HEK293 (cell line): ENCODE measurements at regions not wholly inside any gene's neighbourhood (a gene's known extent, or its start where the extent isn't known, plus 50 kb on each side); places are given as distances from the start of the nearest gene placed in this dataset.
A peak's percentile ranks its signal among the peaks of the same experiment; 100 is the strongest.

Experiments used
- CTCF ChIA-PET: fragments of 350-600 bp; formaldehyde crosslinking; extraction: SDS; loops from one replicate; lab custom pipeline; 2021; ENCODE audit warnings: antibody characterized with exemption; lab: Yijun Ruan, JAX
- POLR2A ChIA-PET: fragments of 300-600 bp; formaldehyde crosslinking; extraction: SDS; loops from one replicate; lab custom pipeline; 2020; ENCODE audit warnings: antibody characterized with exemption, inconsistent platforms; lab: Yijun Ruan, JAX
- H3K27ac ChIP-seq: fragments of 200-500 bp; sonication (Bioruptor generic); 2 replicates; pipeline ENCODE4 v1.5.1; 2014; ENCODE audit warnings: low read depth, low read length, control low read depth, inconsistent platforms; ENCODE audit errors: extremely low read depth
- H3K36me3 ChIP-seq, 2 experiments: fragments of 200-500 bp in 1 of 2; sonication (Bioruptor generic) in 1 of 2; 1 replicate in 1 of 2; 2 replicates in 1 of 2; pipeline ENCODE4 v1.5.1; 2014 to 2017; ENCODE audit warnings: inconsistent platforms in 2 of 2, low read length in 2 of 2; ENCODE audit not compliant: control insufficient read depth in 2 of 2, insufficient read depth in 1 of 2
- H3K4me1 ChIP-seq: fragments of 200-500 bp; sonication (Bioruptor generic); 2 replicates; pipeline ENCODE4 v1.5.1; 2014; ENCODE audit warnings: mild to moderate bottlenecking, low read length, inconsistent platforms; ENCODE audit not compliant: control insufficient read depth, insufficient read depth
- H3K4me3 ChIP-seq: 2 replicates; pipeline ENCODE4 v1.5.1; 2011; ENCODE audit warnings: low read depth, mild to moderate bottlenecking, control low read depth, low read length, moderate library complexity
- H3K9me3 ChIP-seq: fragments of 200-500 bp; sonication (Bioruptor generic); 2 replicates; pipeline ENCODE4 v1.5.1; 2014; ENCODE audit warnings: low read depth, low read length, inconsistent platforms; ENCODE audit not compliant: control insufficient read depth, insufficient read depth
- HOXA7 ChIP-seq: sonication (generic); formaldehyde crosslinking; IDR thresholded peaks from 2 replicates; pipeline ENCODE4 v1.8.1; 2022; ENCODE audit warnings: missing genetic modification reagents, borderline replicate concordance
- KLF8 ChIP-seq: fragments of 450-650 bp; formaldehyde crosslinking; IDR thresholded peaks from 2 replicates; pipeline ENCODE4 v1.5.1; 2016; ENCODE audit warnings: missing biosample characterization, missing genetic modification characterization
- REPIN1 ChIP-seq: fragments of 450-650 bp; formaldehyde crosslinking; IDR thresholded peaks from 2 replicates; pipeline ENCODE4 v1.5.1; 2017; ENCODE audit warnings: missing biosample characterization, missing genetic modification characterization, low read depth
- SETDB1 ChIP-seq: IDR thresholded peaks from one replicate; pipeline ENCODE4 v1.6.1; 2017; ENCODE audit warnings: mild to moderate bottlenecking, low read length, moderate library complexity, mixed read lengths; ENCODE audit not compliant: insufficient read length
- TRIM28 ChIP-seq: IDR thresholded peaks from 2 replicates; pipeline ENCODE4 v1.6.1; 2011; ENCODE audit warnings: low read length, control low read depth, borderline replicate concordance
- ZNF114 ChIP-seq: fragments of 450-650 bp; formaldehyde crosslinking; IDR thresholded peaks from 2 replicates; pipeline ENCODE4 v1.5.0; 2017; ENCODE audit warnings: missing biosample characterization, missing genetic modification characterization
- ZNF169 ChIP-seq: fragments of 450-650 bp; formaldehyde crosslinking; IDR thresholded peaks from 2 replicates; pipeline ENCODE4 v1.5.1; 2016; ENCODE audit warnings: missing biosample characterization, missing genetic modification characterization
- ZNF19 ChIP-seq: fragments of 450-650 bp; formaldehyde crosslinking; IDR thresholded peaks from 2 replicates; pipeline ENCODE4; 2016; ENCODE audit warnings: missing biosample characterization, missing genetic modification characterization, low read depth
- ZNF214 ChIP-seq: fragments of 450-650 bp; formaldehyde crosslinking; IDR thresholded peaks from 2 replicates; pipeline ENCODE4 v1.5.1; 2017; ENCODE audit warnings: missing biosample characterization, mild to moderate bottlenecking, missing genetic modification characterization, borderline replicate concordance
- ZNF223 ChIP-seq: fragments of 450-650 bp; formaldehyde crosslinking; IDR thresholded peaks from 2 replicates; pipeline ENCODE4 v1.5.1; 2016; ENCODE audit warnings: missing biosample characterization, missing genetic modification characterization
- ZNF248 ChIP-seq: fragments of 450-650 bp; formaldehyde crosslinking; IDR thresholded peaks from 2 replicates; pipeline ENCODE4 v1.5.1; 2017; ENCODE audit warnings: missing biosample characterization, missing genetic modification characterization
- ZNF274 ChIP-seq, 2 experiments: fragments of 200-500 bp in 1 of 2; fragments of 450-650 bp in 1 of 2; sonication (Bioruptor generic) in 1 of 2; formaldehyde crosslinking in 1 of 2; IDR thresholded peaks; 2 replicates each; pipeline versions ENCODE4 v1.5.1 to v1.6.1; 2014 to 2016; ENCODE audit warnings: borderline replicate concordance in 1 of 2, inconsistent platforms in 1 of 2, low read length in 1 of 2, missing biosample characterization in 1 of 2, missing genetic modification characterization in 1 of 2
- ZNF302 ChIP-seq: fragments of 450-650 bp; formaldehyde crosslinking; IDR thresholded peaks from 2 replicates; pipeline ENCODE4 v1.5.1; 2016; ENCODE audit warnings: missing biosample characterization, missing genetic modification characterization, low read depth
- ZNF366 ChIP-seq: fragments of 450-650 bp; formaldehyde crosslinking; conservative IDR thresholded peaks from 2 replicates; pipeline ENCODE4 v1.5.1; 2016; ENCODE audit warnings: missing biosample characterization, missing genetic modification characterization
- ZNF529 ChIP-seq: fragments of 450-650 bp; formaldehyde crosslinking; IDR thresholded peaks from 2 replicates; pipeline ENCODE4 v1.5.1; 2017; ENCODE audit warnings: missing genetic modification characterization, missing biosample characterization; ENCODE audit not compliant: insufficient replicate concordance
- ZNF629 ChIP-seq: fragments of 450-650 bp; formaldehyde crosslinking; IDR thresholded peaks from 2 replicates; pipeline ENCODE4 v1.5.1; 2017; ENCODE audit warnings: missing biosample characterization, missing genetic modification characterization
- ZNF664 ChIP-seq: fragments of 450-650 bp; formaldehyde crosslinking; IDR thresholded peaks from 2 replicates; pipeline ENCODE4 v1.5.1; 2016; ENCODE audit warnings: missing biosample characterization, missing genetic modification characterization
- ZNF677 ChIP-seq: fragments of 450-650 bp; IDR thresholded peaks from 2 replicates; pipeline ENCODE4 v1.5.0; 2018; ENCODE audit warnings: missing biosample characterization, mild to moderate bottlenecking, missing genetic modification characterization, moderate library complexity
- ZNF785 ChIP-seq: fragments of 450-650 bp; formaldehyde crosslinking; IDR thresholded peaks from 2 replicates; pipeline ENCODE4 v1.5.1; 2016; ENCODE audit warnings: missing biosample characterization, missing genetic modification characterization
- TF ChIP-seq, protein P1 (sequence below): fragments of 450-650 bp; formaldehyde crosslinking; conservative IDR thresholded peaks from 2 replicates; pipeline ENCODE4 v1.5.1; 2016; ENCODE audit warnings: low read depth, missing biosample characterization, missing genetic modification characterization
- TF ChIP-seq, protein P2 (sequence below): fragments of 450-650 bp; formaldehyde crosslinking; IDR thresholded peaks from 2 replicates; pipeline ENCODE4 v1.5.0; 2017; ENCODE audit warnings: missing biosample characterization, missing genetic modification characterization, borderline replicate concordance
- TF ChIP-seq, protein P3 (sequence below): fragments of 450-650 bp; formaldehyde crosslinking; IDR thresholded peaks from 2 replicates; pipeline ENCODE4 v1.5.1; 2016; ENCODE audit warnings: missing biosample characterization, missing genetic modification characterization
- TF ChIP-seq, protein P4 (sequence below): fragments of 450-650 bp; formaldehyde crosslinking; conservative IDR thresholded peaks from 2 replicates; pipeline ENCODE4 v1.5.1; 2016; ENCODE audit warnings: low read depth, missing biosample characterization, missing genetic modification characterization
- TF ChIP-seq, protein P5 (sequence below): fragments of 450-650 bp; formaldehyde crosslinking; IDR thresholded peaks from 2 replicates; pipeline ENCODE4 v1.5.1; 2016; ENCODE audit warnings: missing biosample characterization, missing genetic modification characterization

DNA sequence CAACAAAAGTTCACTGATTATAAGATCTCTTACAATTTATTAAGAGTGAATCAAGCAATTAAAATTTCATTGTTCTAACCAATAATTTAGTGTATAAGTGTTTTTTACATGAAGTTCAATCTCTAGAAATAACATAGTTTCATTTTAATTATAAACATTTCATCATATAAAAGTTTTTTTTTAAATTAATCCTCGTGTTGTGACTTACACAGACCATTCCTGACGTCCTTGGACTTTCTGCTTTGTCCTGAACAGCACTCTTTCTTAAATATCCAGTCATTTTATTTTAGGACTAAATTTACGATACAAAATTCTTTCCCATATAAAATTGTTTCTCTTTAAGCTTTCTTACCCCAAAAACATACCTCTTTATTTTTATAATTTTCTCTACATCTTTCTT is 841.7 kb upstream of the POU3F4 start:
- TF ChIP-seq ZNF223 (tag by site-specific recombination) (no peak), HOXA7 (no peak), ZNF664 (tag by site-specific recombination) (no peak), ZNF366 (tag by site-specific recombination) (no peak), ZNF214 (tag by site-specific recombination) (peak; percentile 15; the same call in 1 of the 2 replicates), ZNF529 (tag by site-specific recombination) (peak; percentile 71), KLF8 (tag by site-specific recombination) (no peak), SETDB1 (peak; percentile 93), ZNF248 (tag by site-specific recombination) (no peak), ZNF785 (tag by site-specific recombination) (no peak), ZNF114 (tag by site-specific recombination) (no peak), ZNF629 (tag by site-specific recombination) (no peak), ZNF274 (IDR thresholded peaks at IDR 0.05; ENCODE audit: low read length) (no peak), ZNF274 (tag by site-specific recombination; IDR thresholded peaks at IDR 0.05; ENCODE audit: borderline replicate concordance) (no peak), ZNF302 (tag by site-specific recombination) (no peak), ZNF169 (no peak), ZNF19 (no peak), REPIN1 (tag by site-specific recombination) (no peak), ZNF677 (tag by site-specific recombination) (no peak), TRIM28 (peak; percentile 38; the same call in 1 of the 2 replicates)
- TF ChIP-seq, protein P1, sequence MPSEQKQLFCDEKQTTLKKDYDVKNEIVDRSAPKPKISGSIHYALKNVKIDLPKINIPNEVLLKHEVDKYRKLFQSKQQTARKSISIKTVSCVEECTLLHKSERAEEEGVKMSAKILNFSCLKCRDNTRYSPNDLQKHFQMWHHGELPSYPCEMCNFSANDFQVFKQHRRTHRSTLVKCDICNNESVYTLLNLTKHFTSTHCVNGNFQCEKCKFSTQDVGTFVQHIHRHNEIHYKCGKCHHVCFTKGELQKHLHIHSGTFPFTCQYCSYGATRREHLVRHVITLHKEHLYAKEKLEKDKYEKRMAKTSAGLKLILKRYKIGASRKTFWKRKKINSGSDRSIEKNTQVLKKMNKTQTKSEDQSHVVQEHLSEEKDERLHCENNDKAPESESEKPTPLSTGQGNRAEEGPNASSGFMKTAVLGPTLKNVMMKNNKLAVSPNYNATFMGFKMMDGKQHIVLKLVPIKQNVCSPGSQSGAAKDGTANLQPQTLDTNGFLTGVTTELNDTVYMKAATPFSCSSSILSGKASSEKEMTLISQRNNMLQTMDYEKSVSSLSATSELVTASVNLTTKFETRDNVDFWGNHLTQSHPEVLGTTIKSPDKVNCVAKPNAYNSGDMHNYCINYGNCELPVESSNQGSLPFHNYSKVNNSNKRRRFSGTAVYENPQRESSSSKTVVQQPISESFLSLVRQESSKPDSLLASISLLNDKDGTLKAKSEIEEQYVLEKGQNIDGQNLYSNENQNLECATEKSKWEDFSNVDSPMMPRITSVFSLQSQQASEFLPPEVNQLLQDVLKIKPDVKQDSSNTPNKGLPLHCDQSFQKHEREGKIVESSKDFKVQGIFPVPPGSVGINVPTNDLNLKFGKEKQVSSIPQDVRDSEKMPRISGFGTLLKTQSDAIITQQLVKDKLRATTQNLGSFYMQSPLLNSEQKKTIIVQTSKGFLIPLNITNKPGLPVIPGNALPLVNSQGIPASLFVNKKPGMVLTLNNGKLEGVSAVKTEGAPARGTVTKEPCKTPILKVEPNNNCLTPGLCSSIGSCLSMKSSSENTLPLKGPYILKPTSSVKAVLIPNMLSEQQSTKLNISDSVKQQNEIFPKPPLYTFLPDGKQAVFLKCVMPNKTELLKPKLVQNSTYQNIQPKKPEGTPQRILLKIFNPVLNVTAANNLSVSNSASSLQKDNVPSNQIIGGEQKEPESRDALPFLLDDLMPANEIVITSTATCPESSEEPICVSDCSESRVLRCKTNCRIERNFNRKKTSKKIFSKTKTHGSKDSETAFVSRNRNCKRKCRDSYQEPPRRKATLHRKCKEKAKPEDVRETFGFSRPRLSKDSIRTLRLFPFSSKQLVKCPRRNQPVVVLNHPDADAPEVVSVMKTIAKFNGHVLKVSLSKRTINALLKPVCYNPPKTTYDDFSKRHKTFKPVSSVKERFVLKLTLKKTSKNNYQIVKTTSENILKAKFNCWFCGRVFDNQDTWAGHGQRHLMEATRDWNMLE (tag by site-specific recombination): no peak
- TF ChIP-seq, protein P2, sequence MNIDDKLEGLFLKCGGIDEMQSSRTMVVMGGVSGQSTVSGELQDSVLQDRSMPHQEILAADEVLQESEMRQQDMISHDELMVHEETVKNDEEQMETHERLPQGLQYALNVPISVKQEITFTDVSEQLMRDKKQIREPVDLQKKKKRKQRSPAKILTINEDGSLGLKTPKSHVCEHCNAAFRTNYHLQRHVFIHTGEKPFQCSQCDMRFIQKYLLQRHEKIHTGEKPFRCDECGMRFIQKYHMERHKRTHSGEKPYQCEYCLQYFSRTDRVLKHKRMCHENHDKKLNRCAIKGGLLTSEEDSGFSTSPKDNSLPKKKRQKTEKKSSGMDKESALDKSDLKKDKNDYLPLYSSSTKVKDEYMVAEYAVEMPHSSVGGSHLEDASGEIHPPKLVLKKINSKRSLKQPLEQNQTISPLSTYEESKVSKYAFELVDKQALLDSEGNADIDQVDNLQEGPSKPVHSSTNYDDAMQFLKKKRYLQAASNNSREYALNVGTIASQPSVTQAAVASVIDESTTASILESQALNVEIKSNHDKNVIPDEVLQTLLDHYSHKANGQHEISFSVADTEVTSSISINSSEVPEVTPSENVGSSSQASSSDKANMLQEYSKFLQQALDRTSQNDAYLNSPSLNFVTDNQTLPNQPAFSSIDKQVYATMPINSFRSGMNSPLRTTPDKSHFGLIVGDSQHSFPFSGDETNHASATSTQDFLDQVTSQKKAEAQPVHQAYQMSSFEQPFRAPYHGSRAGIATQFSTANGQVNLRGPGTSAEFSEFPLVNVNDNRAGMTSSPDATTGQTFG (tag by site-specific recombination): no peak
- TF ChIP-seq, protein P3, sequence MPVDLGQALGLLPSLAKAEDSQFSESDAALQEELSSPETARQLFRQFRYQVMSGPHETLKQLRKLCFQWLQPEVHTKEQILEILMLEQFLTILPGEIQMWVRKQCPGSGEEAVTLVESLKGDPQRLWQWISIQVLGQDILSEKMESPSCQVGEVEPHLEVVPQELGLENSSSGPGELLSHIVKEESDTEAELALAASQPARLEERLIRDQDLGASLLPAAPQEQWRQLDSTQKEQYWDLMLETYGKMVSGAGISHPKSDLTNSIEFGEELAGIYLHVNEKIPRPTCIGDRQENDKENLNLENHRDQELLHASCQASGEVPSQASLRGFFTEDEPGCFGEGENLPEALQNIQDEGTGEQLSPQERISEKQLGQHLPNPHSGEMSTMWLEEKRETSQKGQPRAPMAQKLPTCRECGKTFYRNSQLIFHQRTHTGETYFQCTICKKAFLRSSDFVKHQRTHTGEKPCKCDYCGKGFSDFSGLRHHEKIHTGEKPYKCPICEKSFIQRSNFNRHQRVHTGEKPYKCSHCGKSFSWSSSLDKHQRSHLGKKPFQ (tag by site-specific recombination): no peak
- TF ChIP-seq, protein P4, sequence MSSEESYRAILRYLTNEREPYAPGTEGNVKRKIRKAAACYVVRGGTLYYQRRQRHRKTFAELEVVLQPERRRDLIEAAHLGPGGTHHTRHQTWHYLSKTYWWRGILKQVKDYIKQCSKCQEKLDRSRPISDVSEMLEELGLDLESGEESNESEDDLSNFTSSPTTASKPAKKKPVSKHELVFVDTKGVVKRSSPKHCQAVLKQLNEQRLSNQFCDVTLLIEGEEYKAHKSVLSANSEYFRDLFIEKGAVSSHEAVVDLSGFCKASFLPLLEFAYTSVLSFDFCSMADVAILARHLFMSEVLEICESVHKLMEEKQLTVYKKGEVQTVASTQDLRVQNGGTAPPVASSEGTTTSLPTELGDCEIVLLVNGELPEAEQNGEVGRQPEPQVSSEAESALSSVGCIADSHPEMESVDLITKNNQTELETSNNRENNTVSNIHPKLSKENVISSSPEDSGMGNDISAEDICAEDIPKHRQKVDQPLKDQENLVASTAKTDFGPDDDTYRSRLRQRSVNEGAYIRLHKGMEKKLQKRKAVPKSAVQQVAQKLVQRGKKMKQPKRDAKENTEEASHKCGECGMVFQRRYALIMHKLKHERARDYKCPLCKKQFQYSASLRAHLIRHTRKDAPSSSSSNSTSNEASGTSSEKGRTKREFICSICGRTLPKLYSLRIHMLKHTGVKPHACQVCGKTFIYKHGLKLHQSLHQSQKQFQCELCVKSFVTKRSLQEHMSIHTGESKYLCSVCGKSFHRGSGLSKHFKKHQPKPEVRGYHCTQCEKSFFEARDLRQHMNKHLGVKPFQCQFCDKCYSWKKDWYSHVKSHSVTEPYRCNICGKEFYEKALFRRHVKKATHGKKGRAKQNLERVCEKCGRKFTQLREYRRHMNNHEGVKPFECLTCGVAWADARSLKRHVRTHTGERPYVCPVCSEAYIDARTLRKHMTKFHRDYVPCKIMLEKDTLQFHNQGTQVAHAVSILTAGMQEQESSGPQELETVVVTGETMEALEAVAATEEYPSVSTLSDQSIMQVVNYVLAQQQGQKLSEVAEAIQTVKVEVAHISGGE (tag by site-specific recombination): no peak
- TF ChIP-seq, protein P5, sequence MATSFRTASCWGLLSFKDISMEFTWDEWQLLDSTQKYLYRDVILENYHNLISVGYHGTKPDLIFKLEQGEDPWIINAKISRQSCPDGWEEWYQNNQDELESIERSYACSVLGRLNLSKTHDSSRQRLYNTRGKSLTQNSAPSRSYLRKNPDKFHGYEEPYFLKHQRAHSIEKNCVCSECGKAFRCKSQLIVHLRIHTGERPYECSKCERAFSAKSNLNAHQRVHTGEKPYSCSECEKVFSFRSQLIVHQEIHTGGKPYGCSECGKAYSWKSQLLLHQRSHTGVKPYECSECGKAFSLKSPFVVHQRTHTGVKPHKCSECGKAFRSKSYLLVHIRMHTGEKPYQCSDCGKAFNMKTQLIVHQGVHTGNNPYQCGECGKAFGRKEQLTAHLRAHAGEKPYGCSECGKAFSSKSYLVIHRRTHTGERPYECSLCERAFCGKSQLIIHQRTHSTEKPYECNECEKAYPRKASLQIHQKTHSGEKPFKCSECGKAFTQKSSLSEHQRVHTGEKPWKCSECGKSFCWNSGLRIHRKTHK: no peak
- Histone ChIP-seq H3K27ac (no peak overlapping the region), H3K4me3 (no peak overlapping the region), H3K36me3 (no peaks in the 10 kb centered on the region), H3K9me3 (peaks cover 13% of the 10 kb centered on the region), H3K4me1 (no peaks in the 10 kb centered on the region)
- ChIA-PET POLR2A (no interaction called here), CTCF (no interaction called here)
